NCI-H460 (cell line): ENCODE measurements at regions not wholly inside any gene's neighbourhood (a gene's known extent, or its start where the extent isn't known, plus 50 kb on each side); places are given as distances from the start of the nearest gene placed in this dataset.
"Not testable (repeated sequence)": the region's sequence is repeated elsewhere in the genome, so short reads cannot be mapped to it uniquely, and the experiment has no call there.

ENCODE experiments used
- DNase-seq: peaks from one replicate; pipeline ENCODE4 v3.0.0-alpha.2; 2016; ENCODE audit warnings: low read depth; ENCODE audit errors: extremely low read depth

DNA sequence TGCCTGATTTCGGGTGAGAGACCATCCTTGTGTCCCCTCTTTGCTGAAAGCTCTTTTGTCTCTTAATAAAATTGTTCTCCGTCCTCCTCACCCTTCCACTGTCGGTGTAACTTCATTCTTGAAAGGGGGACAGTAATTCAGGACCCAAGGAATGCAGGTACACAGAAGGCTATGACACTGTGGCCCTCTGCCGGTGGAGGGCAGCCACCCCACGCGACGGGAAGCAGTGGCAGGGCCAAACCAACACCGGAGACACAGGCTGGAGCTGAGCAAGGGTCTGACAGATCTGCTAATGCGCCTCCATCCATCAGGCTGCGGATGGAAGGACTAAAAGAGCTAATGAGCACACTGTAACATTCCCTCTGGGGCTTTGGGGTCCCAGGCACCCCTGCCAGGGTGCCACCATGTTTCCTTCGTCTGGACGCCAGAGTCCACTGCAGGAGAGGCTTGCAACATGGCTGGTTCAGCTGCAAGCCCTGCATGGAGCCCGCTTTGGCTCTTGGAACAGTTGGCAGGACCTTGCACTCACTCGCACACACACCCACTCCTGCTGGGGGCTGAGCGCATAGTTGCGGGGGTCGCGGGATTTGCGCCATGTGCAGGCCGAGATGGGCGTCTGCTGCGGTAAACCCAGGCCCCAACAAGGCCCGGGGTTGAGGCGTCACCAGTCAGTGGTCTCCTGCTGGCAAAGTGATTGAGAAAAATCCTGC, 544.1 kb upstream of the CDH7 start:
- DNase-seq, result no peak

DNA sequence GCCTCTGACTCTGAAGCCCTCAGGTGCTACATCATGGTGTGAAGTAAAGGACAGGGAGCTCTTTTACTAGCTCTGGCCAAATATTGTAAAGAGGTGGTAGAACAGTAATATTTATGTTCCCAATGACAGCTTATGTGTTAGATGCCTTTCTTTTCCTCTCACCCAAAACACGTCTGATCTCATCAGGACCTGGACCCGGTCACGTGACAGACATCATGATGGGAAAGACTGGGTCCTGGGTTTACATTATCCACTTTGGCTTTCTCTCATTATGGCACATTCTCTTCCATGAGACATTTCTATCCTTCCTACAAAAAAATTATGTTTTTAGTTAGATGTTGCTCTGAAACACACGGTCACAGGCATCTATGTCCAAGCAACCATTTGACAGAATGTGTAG, 548.7 kb upstream of the CDH7 start:
- DNase-seq, result no peak

DNA sequence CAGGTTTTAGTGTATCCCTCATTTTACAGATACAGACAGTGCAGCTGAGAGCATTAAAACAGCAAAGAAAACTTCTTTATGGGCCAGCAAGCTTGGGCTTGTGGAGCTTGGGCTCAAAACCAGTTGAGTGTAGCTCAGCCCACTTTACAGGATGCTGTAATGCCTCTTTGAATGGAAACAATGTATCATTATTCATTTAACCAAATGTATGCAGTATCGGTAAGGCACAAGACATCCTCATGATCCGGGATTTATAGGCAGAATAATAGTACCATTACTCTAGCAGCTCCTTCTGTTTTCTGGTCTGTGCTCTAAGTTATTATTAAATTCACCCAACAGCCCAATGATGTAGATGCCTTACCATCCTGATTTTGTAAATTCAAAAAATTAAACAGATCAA, 575.1 kb upstream of the CDH7 start:
- DNase-seq, result no peak

DNA sequence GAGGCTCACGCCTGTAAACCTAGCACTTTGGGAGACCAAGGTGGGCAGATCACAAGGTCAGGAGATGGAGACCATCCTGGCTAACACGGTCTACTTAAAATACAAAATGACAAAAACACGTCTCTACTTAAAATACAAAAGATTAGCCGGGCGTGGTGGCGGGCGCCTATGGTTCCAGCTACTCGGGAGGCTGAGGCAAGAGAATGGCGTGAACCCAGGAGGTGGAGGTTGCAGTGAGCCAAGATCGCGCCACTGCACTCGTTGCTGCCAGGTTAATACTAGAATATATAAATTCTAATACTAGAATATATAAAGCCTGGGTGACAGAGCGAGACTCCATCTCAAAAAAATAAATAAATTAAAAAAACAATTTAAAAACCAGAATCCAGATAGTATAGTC, 588.7 kb upstream of the CDH7 start:
- DNase-seq, result not testable (repeated sequence)

DNA sequence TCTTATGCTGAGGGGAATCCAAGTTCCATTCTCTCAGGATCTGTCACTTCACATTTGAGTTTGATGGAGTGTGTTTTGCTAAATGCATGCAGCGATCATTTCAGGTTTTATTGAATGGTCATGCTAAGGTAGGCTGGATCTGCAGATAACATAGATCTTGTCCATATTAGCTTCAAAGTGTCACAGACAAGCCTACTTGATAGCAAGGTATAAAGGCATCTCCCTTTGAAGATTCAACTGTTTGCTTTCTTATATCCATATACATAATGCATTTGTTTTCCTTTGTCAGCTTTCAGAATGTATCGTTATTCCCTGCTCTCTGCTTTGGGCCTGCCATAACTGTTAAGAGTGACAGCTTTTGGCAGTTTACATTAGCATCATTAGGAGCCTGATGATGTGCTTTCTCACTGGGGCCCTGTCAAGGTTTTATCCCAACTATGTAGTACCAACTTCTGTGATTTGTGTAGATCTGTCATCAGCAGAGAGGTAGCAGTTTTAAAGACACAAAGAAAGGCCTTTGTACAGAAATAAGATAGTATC, 604.3 kb upstream of the CDH7 start:
- no peak for DNase-seq

DNA sequence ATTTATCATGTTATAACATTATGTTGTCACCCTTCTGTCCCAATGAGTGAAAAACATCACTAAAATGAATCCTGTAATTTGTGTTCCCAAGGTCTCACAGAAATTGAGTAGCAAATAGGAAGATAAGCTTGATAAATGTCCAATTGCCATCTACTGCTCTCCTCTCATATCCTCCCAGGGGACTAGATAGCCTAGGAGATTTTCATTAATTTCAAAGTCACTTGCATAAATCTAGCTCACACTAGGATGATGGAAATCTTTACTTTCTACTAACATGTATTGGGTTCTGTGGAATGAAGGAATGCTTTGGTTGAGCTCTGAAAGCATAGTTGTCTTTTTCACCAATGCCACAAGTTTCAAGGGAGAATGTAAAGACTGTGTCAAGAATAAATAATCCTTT, 605.5 kb upstream of the CDH7 start:
- no peak for DNase-seq

DNA sequence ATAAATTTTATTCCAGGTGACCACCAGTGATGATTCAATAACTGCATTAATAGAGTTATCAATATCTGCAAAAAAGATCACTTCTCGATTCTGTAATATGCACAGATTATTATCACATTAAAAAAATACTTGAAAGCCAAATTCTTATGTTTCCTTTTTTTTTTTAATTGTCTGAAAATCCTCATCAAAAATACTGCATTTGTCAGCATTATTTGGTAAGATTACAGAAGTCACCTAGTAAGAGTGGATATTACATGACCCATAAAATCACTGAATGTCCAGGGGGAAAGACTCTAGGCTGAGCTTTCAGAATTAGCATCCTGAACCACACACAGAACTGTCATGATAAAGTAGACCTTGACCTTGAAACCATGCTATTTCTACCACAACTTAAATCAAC, 617.2 kb upstream of the CDH7 start:
- no peak for DNase-seq

DNA sequence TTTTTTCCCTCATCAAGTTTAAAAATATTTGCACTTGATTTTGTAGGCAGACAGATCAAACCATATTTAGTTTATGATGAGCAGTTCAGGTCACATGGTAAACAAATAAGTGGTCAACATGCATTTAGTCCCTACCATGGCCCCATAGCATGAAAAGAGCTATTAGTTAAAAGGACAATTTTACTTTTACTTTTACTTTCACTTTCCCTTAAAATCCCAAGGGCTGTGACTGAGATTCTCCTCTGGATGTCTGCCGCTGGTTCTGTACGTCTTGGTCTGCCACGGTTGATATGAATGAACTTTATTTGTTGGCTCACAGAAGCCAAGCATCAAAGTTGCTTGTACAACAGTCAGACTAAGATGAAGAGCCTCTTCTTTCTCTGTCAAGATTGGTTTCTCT, 626.2 kb upstream of the CDH7 start:
- DNase-seq, result no peak

DNA sequence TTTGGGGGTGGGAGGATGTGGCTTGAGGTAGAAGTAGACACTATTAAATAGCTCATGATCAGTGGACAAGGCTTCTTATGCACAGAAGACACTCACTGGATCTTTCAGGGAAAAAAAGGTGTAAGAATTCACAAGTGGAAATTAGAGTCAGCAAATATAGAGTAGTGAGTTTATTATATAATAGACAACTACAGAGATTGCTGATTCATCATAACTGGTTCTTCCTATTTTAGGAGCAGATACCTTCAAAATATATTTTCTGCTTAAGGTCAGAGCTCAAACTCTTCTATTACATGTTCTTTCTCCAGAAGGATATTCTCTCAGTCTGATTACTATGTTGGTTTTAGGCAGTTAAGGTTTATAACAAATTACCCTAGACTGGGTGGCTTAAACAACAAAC, 646.9 kb upstream of the CDH7 start:
- no peak for DNase-seq

DNA sequence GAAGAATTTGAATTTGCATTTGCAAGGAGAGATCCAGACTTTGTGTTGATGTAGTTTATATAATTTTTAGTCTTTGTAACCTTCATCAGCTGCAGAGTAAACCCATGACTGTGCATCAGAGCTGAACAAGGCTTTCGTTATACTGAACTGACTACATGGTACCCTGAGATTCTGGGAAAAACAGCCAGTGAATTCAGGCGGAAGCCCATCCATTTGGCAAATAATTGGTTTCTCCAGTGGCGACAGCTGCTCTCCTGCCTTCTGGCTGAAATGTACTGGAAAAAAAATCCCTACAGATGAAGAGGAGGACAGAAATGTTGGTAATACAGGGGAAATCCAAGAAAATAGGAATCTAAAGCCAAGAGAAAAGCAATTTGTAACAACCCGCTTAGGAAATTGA, 657.5 kb upstream of the CDH7 start:
- DNase-seq, result no peak

DNA sequence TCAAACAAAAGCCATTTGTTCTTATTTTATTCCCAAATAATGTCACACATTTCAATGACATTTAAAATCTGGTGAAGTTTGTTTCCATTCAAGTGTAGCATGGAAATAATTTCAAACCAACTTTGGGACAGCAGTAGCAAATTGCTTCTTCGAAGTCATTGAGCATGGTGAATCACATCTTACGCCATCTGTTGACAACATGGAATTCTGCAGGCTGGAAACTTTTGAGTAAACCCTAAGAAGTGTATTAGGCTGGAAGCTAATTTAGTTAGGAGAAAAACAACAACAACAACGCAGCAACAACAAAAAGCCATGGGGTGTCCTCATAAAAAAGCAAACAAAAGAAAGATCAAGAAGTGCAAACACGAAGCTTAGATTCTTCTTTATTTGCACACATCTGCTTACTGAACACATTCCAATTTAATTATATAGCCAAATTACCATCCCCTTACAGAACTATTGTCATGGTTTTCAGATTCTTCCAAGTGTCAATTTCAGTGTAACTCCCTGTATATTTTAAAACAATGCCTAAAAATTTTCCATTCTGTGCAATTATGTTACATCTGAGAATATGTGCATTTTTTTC, 659.0 kb upstream of the CDH7 start:
- peak; percentile 41 for DNase-seq

DNA sequence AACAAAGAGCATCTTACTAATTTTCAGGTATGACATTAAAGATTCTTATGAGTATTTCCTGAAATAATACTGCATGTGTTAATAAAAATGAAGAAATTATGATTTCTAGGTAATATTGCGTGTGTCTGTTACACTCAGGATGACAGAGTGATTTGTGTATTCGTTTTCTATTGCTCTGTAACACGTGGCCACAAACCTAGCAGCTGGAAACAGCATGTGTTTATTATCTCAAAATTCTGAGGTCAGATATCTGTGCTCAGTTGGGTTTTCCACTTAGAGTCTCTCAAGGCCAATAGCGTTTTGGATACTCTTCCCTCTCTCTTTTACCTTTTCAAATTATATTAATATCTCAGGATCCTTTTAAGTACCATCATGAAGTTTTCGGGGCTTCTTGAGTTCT, 667.9 kb upstream of the CDH7 start:
- DNase-seq, result no peak

DNA sequence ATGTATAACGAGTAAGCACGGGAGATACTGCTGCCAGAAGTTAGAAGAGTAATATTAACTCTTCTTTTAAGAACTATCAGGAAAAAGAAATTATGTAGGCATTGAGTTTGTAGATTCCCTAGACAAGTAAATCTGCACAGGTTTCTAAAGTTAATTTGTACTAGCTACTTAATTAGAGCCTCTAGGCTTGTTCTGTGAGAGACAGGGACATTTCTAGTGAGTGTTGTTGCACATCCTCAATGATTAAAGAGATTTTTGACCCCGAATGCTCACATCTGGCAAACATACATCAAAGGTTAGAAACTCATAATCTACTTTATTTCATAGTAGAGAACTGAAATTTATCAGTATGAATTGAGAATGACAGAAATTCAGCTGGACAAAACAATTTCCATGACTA, 669.0 kb upstream of the CDH7 start:
- DNase-seq, result no peak

DNA sequence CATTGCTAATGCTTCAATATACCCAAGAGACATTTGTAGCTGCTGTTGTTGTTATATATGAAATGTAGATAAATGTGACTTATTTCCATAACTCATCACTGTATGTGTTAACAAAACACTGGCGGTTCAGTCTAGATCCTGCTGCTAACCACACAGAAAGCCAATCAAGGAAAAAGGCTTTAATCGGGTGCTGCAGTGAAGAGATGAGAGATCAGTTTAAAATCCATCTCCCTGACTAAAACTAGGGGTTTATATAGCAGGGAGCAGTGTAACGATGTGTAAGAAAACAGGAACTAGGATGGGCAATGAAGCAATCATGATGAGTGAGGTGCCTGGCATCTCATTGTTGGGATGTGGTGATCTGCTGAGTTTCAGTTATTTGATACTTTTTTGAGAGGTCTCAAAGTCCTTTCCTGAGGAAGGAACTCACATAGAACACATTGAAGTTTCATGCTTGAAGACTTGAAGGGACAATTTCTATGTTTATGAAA, 677.7 kb upstream of the CDH7 start:
- no peak for DNase-seq

DNA sequence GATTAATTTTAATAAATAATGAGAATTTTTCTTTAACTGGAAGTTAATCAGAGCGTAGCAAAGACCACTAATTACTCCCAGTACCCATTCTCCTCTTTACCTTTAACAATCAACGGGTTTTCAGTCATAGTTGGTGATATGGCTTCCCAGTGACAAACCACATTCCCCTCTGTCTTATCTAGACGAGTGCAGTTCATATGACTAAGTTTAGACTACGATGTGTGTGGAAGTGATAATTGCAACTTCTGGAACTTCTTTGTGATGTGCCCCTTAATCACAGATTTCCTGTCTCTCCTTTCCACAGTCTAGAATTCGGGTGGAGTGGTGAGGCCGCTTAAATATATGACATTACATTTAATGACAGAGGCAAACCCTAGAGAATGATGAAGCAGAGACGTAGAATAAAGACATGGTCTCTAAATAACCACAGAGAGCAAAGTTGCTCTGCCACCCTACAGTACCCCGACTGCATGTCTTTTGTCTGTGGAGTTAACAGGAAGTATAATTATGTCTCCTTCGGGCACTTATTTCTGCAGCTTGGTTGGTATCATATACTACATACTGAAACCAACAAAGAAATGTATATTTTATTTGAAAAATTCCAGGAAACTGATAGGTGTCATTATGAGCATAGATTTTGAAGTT, 693.3 kb upstream of the CDH7 start:
- DNase-seq, result no peak

DNA sequence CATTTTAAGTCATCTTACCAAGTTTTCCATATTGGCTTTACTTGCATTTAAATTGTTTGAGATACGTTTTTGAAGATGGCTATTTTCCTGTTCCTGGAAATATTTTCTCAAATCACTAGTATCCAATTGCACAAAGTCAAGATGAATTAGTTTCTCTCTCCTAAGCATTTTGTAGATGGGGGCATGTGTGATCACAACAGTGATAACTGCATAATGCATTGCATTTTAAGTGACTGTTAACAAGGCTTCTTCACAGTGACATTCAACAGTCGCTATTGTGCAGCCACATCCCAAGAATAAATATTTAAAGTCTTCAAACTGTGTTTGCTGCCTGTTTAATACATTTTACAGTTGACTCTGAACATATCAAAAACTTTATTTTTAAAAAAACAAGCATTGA, 694.2 kb upstream of the CDH7 start:
- no peak for DNase-seq

DNA sequence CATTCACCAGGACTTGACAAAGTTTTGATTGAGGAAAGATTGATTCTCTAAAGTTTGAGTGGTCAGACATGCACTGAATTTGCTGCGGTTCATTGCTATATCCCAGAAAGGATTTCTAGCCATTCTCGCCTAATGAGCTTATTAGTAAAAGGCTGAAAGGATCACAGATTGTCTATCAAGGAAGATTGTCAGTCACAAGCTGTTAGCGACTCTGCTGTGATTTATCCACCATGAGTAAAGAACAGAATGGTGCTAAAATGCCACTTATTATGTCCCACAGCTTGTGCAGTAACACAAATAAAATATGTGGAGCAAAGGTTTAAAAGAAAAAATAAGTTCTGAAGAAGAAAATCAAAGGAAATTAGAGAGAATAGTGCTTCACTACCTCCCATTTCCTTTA, 701.2 kb upstream of the CDH7 start:
- DNase-seq, result no peak

DNA sequence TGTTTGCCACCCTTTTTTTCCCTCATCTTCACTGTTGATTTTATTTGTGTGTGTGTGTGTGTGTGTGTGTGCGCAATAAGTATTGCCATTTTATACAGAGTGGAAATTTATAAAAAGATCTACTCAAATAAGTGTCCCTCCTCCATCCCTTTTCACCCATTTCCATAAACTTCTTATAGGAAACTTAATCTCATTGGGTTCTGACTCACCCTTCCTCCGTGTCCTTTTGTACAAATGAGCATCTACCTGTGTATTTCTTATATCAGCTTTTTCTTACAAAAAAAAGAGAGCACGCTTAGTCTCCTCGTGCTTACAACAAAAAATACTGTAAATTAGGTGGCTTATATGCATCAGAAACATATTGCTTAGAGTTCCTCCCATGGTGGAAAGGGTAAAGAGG, 711.2 kb upstream of the CDH7 start:
- DNase-seq, result no peak

DNA sequence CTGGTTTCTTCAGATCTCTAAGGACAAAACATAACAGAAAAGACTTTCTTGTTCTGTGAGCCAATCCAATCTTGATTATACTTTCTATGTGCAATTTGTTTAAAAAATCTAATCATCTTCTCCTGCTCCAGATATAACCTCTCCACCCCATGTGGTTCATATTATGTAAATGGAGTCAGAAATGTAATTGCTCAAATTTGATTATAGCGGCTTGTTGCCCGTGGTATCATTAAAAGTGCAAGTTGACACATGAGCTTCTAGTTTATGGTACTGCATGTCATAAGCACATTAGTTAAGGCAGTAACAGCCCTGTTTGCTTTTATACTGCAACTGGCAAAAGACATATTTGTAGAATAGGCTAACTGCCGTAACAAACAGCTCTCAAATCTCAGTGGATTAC, 715.1 kb upstream of the CDH7 start:
- DNase-seq, result no peak

DNA sequence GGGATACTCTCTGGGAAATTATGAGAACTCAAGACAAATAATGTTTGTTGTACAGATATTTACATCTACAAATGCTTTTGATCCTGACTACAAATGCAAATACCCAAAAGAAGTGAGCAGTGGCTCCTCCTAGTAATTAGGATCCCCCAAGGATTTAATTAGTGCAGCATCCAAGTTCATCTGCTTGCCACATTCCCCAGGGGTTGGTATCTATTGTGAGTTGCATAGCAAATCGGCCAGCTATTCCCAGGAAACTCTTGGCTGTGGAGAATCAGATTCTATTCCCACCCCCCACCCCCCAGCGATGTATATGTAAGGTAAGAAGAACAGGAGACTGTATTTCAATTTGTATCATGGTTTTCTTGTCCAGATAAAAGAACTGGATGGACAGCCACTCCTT, 725.1 kb upstream of the CDH7 start:
- no peak for DNase-seq

DNA sequence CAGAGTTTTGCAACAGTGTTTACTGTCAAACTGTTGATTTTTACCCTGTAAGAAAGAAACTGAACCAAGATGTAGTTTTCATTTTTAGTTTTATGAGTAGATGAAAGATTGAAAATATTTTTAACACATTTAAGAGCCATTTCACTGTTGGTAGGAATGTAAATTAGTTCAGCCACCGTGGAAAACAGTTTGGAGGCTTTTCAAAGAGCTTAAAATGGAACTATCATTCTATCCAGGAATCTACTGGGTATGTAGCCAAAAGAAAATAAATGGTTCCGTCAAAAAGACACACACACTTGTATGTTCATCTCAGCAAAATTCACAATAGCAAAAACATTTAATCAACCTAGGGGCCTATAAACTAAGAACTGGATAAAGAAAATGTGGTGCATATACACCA, 729.8 kb upstream of the CDH7 start:
- no peak for DNase-seq

DNA sequence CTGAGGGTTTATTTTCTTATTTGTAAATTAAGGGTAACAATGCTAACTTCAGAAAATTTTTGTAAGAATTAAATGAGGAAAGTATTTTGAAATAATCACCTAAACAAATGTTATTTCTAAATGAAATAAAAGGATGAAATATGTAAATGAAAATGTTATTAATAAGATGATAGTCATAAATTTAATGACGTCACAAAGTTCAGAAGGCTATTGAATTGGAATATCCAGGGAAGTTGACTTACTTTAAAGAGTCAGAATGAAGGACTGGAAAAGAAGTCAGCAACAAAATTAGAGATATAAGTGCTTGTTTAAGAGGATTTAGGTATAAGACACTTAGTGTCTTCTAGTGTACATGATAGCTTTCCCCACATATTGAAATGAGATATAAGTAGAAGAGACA, 732.6 kb upstream of the CDH7 start:
- no peak for DNase-seq
